Breast epithelium (tissue), 3 donors: ENCODE measurements at regions not wholly inside any gene's neighbourhood (a gene's known extent, or its start where the extent isn't known, plus 50 kb on each side); places are given as distances from the start of the nearest gene placed in this dataset.

Experiments used
- POLR2A ChIP-seq: fragments of 450-650 bp; IDR thresholded peaks from one replicate; pipeline ENCODE4 v1.6.1; 2016; ENCODE audit warnings: antibody characterized with exemption, mild to moderate bottlenecking, moderate library complexity
- TF ChIP-seq, protein P1 (sequence below), 3 donors: fragments of 450-650 bp; IDR thresholded peaks; one replicate each; pipeline ENCODE4 v1.5.1; 2016 to 2017; ENCODE audit warnings: antibody characterized with exemption in 3 of 3, mild to moderate bottlenecking in 3 of 3, moderate library complexity in 3 of 3

GRCh38 chr11:34749666-34750659 is 129.1 kb downstream of the EHF start:
- TF ChIP-seq POLR2A, result no peak
- TF ChIP-seq, protein P1, sequence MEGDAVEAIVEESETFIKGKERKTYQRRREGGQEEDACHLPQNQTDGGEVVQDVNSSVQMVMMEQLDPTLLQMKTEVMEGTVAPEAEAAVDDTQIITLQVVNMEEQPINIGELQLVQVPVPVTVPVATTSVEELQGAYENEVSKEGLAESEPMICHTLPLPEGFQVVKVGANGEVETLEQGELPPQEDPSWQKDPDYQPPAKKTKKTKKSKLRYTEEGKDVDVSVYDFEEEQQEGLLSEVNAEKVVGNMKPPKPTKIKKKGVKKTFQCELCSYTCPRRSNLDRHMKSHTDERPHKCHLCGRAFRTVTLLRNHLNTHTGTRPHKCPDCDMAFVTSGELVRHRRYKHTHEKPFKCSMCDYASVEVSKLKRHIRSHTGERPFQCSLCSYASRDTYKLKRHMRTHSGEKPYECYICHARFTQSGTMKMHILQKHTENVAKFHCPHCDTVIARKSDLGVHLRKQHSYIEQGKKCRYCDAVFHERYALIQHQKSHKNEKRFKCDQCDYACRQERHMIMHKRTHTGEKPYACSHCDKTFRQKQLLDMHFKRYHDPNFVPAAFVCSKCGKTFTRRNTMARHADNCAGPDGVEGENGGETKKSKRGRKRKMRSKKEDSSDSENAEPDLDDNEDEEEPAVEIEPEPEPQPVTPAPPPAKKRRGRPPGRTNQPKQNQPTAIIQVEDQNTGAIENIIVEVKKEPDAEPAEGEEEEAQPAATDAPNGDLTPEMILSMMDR (IDR thresholded peaks at IDR 0.05), result peak in 1 of 3 donors; percentile 4
